A673 (cell line): ENCODE measurements at regions not wholly inside any gene's neighbourhood (a gene's known extent, or its start where the extent isn't known, plus 50 kb on each side); places are given as distances from the start of the nearest gene placed in this dataset.

Source experiments
- EZH2 ChIP-seq: fragments of 200-600 bp; sonication (generic); IDR thresholded peaks from 2 replicates; pipeline ENCODE4 v1.6.1; 2017; ENCODE audit warnings: borderline replicate concordance, low read depth, mild to moderate bottlenecking, mixed read lengths, antibody characterized with exemption, low read length; ENCODE audit not compliant: poor library complexity, severe bottlenecking
- TF ChIP-seq, protein P1 (sequence below): fragments of 300-800, 200-600 bp; sonication (generic); conservative IDR thresholded peaks from 2 replicates; pipeline ENCODE4 v1.5.1; 2017; ENCODE audit warnings: low read depth, mild to moderate bottlenecking, antibody characterized with exemption, low read length, moderate library complexity, mixed read lengths

DNA sequence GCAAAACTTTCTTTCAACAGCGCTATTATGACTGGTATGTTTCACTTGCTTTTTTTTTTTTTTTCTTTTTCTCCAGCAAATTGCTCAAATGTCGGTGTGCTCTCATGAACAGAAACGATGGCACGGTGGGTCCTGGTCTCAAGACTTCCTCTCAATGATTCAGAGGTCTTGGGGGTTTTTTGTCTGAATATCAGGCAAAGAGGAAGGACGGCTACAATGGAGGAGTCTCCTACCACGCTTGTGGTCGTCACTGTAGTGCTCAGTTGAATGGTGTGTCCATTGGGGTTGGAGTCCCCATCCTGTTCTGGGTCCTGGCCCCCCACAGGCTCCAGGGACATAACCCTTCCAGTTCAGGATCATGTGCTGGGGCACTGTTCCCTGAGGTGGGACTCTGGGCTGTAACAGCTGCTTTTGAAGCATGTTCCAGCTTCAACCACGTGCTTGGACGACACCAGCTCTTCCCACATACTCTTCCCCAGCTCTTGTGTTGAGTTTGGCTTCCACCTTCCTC, 266.7 kb upstream of the KLF6 start:
- TF ChIP-seq, protein P1, sequence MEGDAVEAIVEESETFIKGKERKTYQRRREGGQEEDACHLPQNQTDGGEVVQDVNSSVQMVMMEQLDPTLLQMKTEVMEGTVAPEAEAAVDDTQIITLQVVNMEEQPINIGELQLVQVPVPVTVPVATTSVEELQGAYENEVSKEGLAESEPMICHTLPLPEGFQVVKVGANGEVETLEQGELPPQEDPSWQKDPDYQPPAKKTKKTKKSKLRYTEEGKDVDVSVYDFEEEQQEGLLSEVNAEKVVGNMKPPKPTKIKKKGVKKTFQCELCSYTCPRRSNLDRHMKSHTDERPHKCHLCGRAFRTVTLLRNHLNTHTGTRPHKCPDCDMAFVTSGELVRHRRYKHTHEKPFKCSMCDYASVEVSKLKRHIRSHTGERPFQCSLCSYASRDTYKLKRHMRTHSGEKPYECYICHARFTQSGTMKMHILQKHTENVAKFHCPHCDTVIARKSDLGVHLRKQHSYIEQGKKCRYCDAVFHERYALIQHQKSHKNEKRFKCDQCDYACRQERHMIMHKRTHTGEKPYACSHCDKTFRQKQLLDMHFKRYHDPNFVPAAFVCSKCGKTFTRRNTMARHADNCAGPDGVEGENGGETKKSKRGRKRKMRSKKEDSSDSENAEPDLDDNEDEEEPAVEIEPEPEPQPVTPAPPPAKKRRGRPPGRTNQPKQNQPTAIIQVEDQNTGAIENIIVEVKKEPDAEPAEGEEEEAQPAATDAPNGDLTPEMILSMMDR, result no peak
- no peak for TF ChIP-seq EZH2
